ENCODE measurements at regions not wholly inside any gene's neighbourhood (a gene's known extent, or its start where the extent isn't known, plus 50 kb on each side); places are given as distances from the start of the nearest gene placed in this dataset.

DNA sequence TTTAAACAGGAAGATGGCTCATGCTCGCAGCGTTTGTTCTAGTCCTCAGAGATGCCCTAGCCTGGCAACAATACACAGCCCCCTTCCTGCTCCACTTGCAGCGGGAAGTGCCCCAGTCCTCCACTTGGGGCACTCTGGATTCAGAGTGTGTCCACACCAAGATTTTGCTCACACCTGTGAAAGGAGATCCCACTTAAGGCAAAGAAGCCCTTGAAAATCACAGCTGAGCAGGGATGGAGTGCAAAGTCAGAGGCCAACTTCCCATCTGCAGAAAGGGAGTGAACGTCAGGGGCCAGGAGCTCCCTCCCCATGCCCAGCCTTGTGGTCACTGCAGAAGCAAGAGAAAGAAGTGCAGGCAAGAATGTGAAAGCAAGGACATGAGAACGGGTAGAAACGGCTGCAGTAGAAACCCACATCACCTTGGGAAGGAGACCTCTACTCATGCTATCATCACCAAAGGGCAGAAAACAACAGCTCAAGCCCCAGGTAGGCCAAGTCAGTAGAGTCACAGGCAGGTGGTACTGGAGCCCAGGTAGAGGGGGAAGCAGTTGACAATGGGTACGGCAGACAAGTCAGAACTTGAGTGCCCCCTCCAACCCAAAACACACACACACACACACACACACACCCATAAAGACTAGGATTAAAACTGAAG lies 157.4 kb downstream of the BUD13 start:
- TF ChIP-seq ZFX (IDR thresholded peaks at IDR 0.05; ENCODE audit: borderline replicate concordance) (no peak), CTCF (IDR thresholded peaks at IDR 0.05) (no peak)
- H3K27ac ChIP-seq: no peak overlapping the region

DNA sequence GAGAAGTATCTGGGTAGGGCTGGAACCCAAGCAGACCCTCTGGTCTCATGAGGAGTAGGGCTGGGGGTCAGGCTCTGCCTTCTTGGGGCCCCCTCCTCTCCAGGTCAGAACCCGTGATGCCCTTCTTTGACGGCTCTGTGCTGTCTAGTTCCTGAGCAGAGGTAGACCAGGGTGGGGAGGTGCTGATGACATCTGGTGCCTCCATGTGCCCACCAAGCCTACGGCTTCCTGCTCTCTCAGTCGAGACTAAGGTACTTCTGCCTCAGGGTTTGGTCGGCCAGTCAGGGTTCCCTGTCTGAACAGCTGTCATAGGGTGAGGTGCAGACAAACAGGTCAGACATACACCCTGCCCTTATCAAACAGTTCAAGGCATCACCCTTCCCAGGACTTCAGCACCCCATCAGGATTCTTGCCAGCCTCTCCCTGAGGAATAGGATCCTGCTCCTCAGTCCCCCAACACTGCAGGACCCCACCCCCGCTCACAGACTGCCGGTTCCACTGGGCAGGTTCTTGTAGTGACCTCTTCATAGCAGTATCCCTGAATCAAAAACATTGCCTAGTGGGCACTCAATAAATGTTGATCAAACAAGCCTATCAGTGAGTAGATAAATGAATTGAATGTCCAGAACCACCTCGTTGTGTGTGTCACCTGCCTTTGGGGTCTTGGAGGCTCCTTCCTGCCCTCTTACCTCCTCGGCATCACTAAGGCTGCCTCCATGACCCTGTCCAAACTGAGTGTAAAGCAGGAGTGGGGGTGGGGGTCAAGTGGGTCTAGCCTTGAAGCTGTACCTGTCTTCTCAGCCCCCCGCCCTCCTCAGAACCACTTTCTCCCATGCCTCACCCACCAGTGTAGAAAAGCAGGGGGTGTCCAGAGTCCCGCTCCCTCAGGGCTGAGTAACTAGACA lies 158.2 kb downstream of the BUD13 start:
- no peak for TF ChIP-seq ZFX (IDR thresholded peaks at IDR 0.05; ENCODE audit: borderline replicate concordance)
- TF ChIP-seq CTCF (IDR thresholded peaks at IDR 0.05): no peak
- H3K27ac ChIP-seq: no peak overlapping the region

- TF ChIP-seq ZFX (IDR thresholded peaks at IDR 0.05; ENCODE audit: borderline replicate concordance) (no peak), CTCF (IDR thresholded peaks at IDR 0.05) (no peak)
- no peak overlapping the region for H3K27ac ChIP-seq
Measured at GRCh38 chr11:116613206-116613875, 159.4 kb downstream of the BUD13 start.

DNA sequence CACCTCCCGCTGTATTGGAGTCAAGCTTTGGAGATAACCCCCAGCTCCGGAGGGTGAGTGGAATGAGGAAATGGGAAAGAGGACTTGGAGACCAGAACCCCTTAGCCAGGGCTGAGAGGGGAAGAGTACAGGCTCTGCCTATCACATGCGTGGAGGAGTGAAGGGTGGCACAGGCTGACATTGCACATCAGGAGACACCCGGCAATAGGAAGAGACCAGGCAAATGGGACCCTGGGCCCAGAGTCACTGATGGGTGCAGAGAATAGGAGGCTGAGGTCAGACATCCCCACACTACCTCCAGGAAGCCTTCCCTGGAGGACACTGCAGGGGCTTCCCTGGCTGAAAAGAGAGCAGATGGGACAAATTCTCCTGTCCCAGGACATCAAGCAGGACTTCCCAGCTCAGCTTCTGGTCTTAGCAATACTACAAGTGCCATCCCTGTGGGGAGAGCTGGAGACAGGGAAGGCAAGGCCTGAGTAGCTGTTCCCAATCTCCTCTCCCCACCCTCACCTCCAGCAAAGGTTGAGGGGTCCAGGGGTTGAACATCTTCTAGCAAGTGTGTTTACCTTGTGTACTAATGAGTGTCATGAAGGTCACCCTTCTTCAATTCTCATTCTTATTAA lies 160.7 kb downstream of the BUD13 start:
- no peak overlapping the region for H3K27ac ChIP-seq

GRCh38 chr11:116610190-116610589 lies 162.6 kb downstream of the BUD13 start:
- TF ChIP-seq ZFX (IDR thresholded peaks at IDR 0.05; ENCODE audit: borderline replicate concordance) (no peak), CTCF (IDR thresholded peaks at IDR 0.05) (no peak)
- no peak overlapping the region for H3K27ac ChIP-seq

More for the DNA sequence above, 160.7 kb downstream of the BUD13 start:
- TF ChIP-seq CTCF (IDR thresholded peaks at IDR 0.05) (no peak), ZFX (IDR thresholded peaks at IDR 0.05; ENCODE audit: borderline replicate concordance) (no peak)

GRCh38 chr11:116607027-116607426 lies 165.8 kb downstream of the BUD13 start:
- TF ChIP-seq ZFX (IDR thresholded peaks at IDR 0.05; ENCODE audit: borderline replicate concordance) (no peak), CTCF (IDR thresholded peaks at IDR 0.05) (no peak)
- no peak overlapping the region for H3K27ac ChIP-seq

Data from 22Rv1 (cell line).